ENCODE measurements at regions not wholly inside any gene's neighbourhood (a gene's known extent, or its start where the extent isn't known, plus 50 kb on each side); places are given as distances from the start of the nearest gene placed in this dataset.
A peak's percentile ranks its signal among the peaks of the same experiment; 100 is the strongest.

GRCh38 chr11:96704847-96705246 lies 315.0 kb downstream of the JRKL start:
- no peak for TF ChIP-seq EZH2 (IDR thresholded peaks at IDR 0.05; ENCODE audit: low read length, unreplicated experiment)
- TF ChIP-seq CTCF (conservative IDR thresholded peaks at IDR 0.05; ENCODE audit: low read depth, low read length): 0 out of 2 replicates have a peak, but pooled peaks have one; percentile 29
